ENCODE measurements at regions not wholly inside any gene's neighbourhood (a gene's known extent, or its start where the extent isn't known, plus 50 kb on each side); places are given as distances from the start of the nearest gene placed in this dataset.

GRCh38 chr17:45709728-45710288, 74.3 kb upstream of the CRHR1 start:
- Histone ChIP-seq H3K36me3 (ENCODE audit: control insufficient read depth, insufficient read depth, low read length) (no peaks in the 10 kb centered on the region), H3K4me3 (ENCODE audit: low read depth, low read length) (no peak overlapping the region), H2AFZ (no peak overlapping the region), H3K9ac (no peak overlapping the region), H3K9me3 (ENCODE audit: control insufficient read depth, low read length) (no peaks in the 10 kb centered on the region), H3K27me3 (ENCODE audit: control insufficient read depth, insufficient read depth, low read length) (peaks cover 4% of the 10 kb centered on the region), H3K4me2 (ENCODE audit: low read length) (no peak overlapping the region), H3K4me1 (no peaks in the 10 kb centered on the region), H3K27ac (no peak overlapping the region), H3K79me2 (no peaks in the 10 kb centered on the region)
- no peak for TF ChIP-seq CTCF (IDR thresholded peaks at IDR 0.05)

GRCh38 chr17:45715787-45716186, 68.3 kb upstream of the CRHR1 start:
- Histone ChIP-seq H3K27me3 (ENCODE audit: control insufficient read depth, insufficient read depth, low read length) (no peaks in the 10 kb centered on the region), H3K9me3 (ENCODE audit: control insufficient read depth, low read length) (no peaks in the 10 kb centered on the region), H3K36me3 (ENCODE audit: control insufficient read depth, insufficient read depth, low read length) (no peaks in the 10 kb centered on the region)

GRCh38 chr17:45718791-45719190, 65.3 kb upstream of the CRHR1 start:
- H3K4me2 ChIP-seq (ENCODE audit: low read length): no peak overlapping the region
- H3K9me3 ChIP-seq (ENCODE audit: control insufficient read depth, low read length): no peaks in the 10 kb centered on the region
- no peaks in the 10 kb centered on the region for H3K36me3 ChIP-seq (ENCODE audit: control insufficient read depth, insufficient read depth, low read length)
- H3K79me2 ChIP-seq: no peaks in the 10 kb centered on the region
- H3K4me3 ChIP-seq (ENCODE audit: low read depth, low read length): no peak overlapping the region
- H3K4me1 ChIP-seq: no peaks in the 10 kb centered on the region
- no peak overlapping the region for H2AFZ ChIP-seq
- TF ChIP-seq CTCF (IDR thresholded peaks at IDR 0.05): no peak
- no peak overlapping the region for H3K9ac ChIP-seq
- no peak overlapping the region for H3K27ac ChIP-seq
- no peaks in the 10 kb centered on the region for H3K27me3 ChIP-seq (ENCODE audit: control insufficient read depth, insufficient read depth, low read length)

More at GRCh38 chr17:45715787-45716186, 68.3 kb upstream of the CRHR1 start:
- Histone ChIP-seq H3K27ac (no peak overlapping the region), H3K79me2 (no peaks in the 10 kb centered on the region), H3K4me3 (ENCODE audit: low read depth, low read length) (no peak overlapping the region), H3K9ac (no peak overlapping the region), H2AFZ (no peak overlapping the region), H3K4me2 (ENCODE audit: low read length) (no peak overlapping the region), H3K4me1 (no peaks in the 10 kb centered on the region)
- TF ChIP-seq CTCF (IDR thresholded peaks at IDR 0.05): no peak

- Histone ChIP-seq H3K27me3 (ENCODE audit: control insufficient read depth, insufficient read depth, low read length) (no peaks in the 10 kb centered on the region), H3K36me3 (ENCODE audit: control insufficient read depth, insufficient read depth, low read length) (no peaks in the 10 kb centered on the region), H3K4me1 (no peaks in the 10 kb centered on the region), H3K27ac (no peak overlapping the region), H3K79me2 (no peaks in the 10 kb centered on the region), H3K4me3 (ENCODE audit: low read depth, low read length) (no peak overlapping the region), H3K4me2 (ENCODE audit: low read length) (no peak overlapping the region), H3K9me3 (ENCODE audit: control insufficient read depth, low read length) (no peaks in the 10 kb centered on the region), H2AFZ (no peak overlapping the region), H3K9ac (no peak overlapping the region)
- TF ChIP-seq CTCF (IDR thresholded peaks at IDR 0.05): no peak
Measured at GRCh38 chr17:45719335-45720071, 64.6 kb upstream of the CRHR1 start.

GRCh38 chr17:45720386-45720785, 63.7 kb upstream of the CRHR1 start:
- Histone ChIP-seq H3K4me2 (ENCODE audit: low read length) (no peak overlapping the region), H3K36me3 (ENCODE audit: control insufficient read depth, insufficient read depth, low read length) (no peaks in the 10 kb centered on the region), H3K9me3 (ENCODE audit: control insufficient read depth, low read length) (no peaks in the 10 kb centered on the region), H3K4me3 (ENCODE audit: low read depth, low read length) (no peak overlapping the region), H3K27ac (no peak overlapping the region), H3K27me3 (ENCODE audit: control insufficient read depth, insufficient read depth, low read length) (no peaks in the 10 kb centered on the region), H2AFZ (no peak overlapping the region), H3K9ac (no peak overlapping the region), H3K4me1 (no peaks in the 10 kb centered on the region), H3K79me2 (no peaks in the 10 kb centered on the region)
- no peak for TF ChIP-seq CTCF (IDR thresholded peaks at IDR 0.05)
